Mesendoderm (in vitro differentiated cells): ENCODE measurements at regions not wholly inside any gene's neighbourhood (a gene's known extent, or its start where the extent isn't known, plus 50 kb on each side); places are given as distances from the start of the nearest gene placed in this dataset.

Experiments
- DNase-seq: peaks from one replicate; pipeline ENCODE4 v3.0.0; 2013
- H2AK5ac ChIP-seq: 2 replicates; pipeline ENCODE4 v1.6.1; 2013; ENCODE audit warnings: low read length, inconsistent platforms
- H2BK120ac ChIP-seq: 2 replicates; pipeline ENCODE4 v1.6.1; 2013; ENCODE audit warnings: low read depth, mild to moderate bottlenecking, low read length, moderate library complexity, mixed read lengths
- H2BK15ac ChIP-seq: replicated peaks from 2 replicates; pipeline ENCODE4 v1.6.1; 2013; ENCODE audit warnings: low read depth, mild to moderate bottlenecking, moderate library complexity
- H2BK5ac ChIP-seq: 2 replicates; pipeline ENCODE4 v1.6.1; 2013; ENCODE audit warnings: low read length, inconsistent platforms
- H3K18ac ChIP-seq: 2 replicates; pipeline ENCODE4 v1.6.1; 2013; ENCODE audit warnings: mild to moderate bottlenecking, low read length, mixed read lengths
- H3K23ac ChIP-seq: one replicate; pipeline ENCODE4 v1.6.1; 2013; ENCODE audit warnings: low read length
- H3K27ac ChIP-seq: 2 replicates; pipeline ENCODE4 v1.5.1; 2013; ENCODE audit warnings: low read depth, mild to moderate bottlenecking, inconsistent platforms, low read length, moderate library complexity
- H3K27me3 ChIP-seq: 2 replicates; pipeline ENCODE4 v1.6.1; 2013; ENCODE audit warnings: low read length, control low read depth, mild to moderate bottlenecking, inconsistent platforms; ENCODE audit not compliant: insufficient read depth, poor library complexity
- H3K36me3 ChIP-seq: 2 replicates; pipeline ENCODE4 v1.6.1; 2013; ENCODE audit warnings: low read length, inconsistent platforms; ENCODE audit not compliant: control insufficient read depth, insufficient read depth
- H3K4ac ChIP-seq: one replicate; pipeline ENCODE4 v1.6.1; 2013; ENCODE audit warnings: low read depth, mild to moderate bottlenecking, low read length, moderate library complexity
- H3K4me1 ChIP-seq: 2 replicates; pipeline ENCODE4 v1.6.1; 2013; ENCODE audit warnings: low read depth, low read length, inconsistent platforms; ENCODE audit not compliant: control insufficient read depth
- H3K4me2 ChIP-seq: 2 replicates; pipeline ENCODE4 v1.6.1; 2013; ENCODE audit warnings: low read length
- H3K4me3 ChIP-seq: 2 replicates; pipeline ENCODE4 v1.5.1; 2013; ENCODE audit warnings: mild to moderate bottlenecking, low read length
- H3K56ac ChIP-seq: one replicate; pipeline ENCODE4 v1.6.1; 2013; ENCODE audit warnings: low read length
- H3K79me1 ChIP-seq: 2 replicates; pipeline ENCODE4 v1.6.1; 2013; ENCODE audit warnings: low read length, inconsistent platforms
- H3K79me2 ChIP-seq: 2 replicates; pipeline ENCODE4 v1.6.1; 2013; ENCODE audit warnings: mild to moderate bottlenecking, low read length; ENCODE audit not compliant: control insufficient read depth, insufficient read depth
- H3K9ac ChIP-seq: 2 replicates; pipeline ENCODE4 v1.6.1; 2013; ENCODE audit warnings: low read length, inconsistent platforms
- H4K5ac ChIP-seq: one replicate; pipeline ENCODE4 v1.6.1; 2013; ENCODE audit warnings: low read length
- H4K8ac ChIP-seq: one replicate; pipeline ENCODE4 v1.6.1; 2013; ENCODE audit warnings: low read depth, mild to moderate bottlenecking, control low read depth, low read length, moderate library complexity
- WGBS: extraction: QIAGEN DNeasy Blood & Tissue Kit; methylation state at CpG from one replicate; pipeline ENCODE4 v1.1.7; 2013; ENCODE audit warnings: low lambda C conversion rate, missing lambda C conversion rate; ENCODE audit not compliant: insufficient coverage; ENCODE audit errors: extremely low coverage; 5-methylcytosine and 5-hydroxymethylcytosine counted together

DNA sequence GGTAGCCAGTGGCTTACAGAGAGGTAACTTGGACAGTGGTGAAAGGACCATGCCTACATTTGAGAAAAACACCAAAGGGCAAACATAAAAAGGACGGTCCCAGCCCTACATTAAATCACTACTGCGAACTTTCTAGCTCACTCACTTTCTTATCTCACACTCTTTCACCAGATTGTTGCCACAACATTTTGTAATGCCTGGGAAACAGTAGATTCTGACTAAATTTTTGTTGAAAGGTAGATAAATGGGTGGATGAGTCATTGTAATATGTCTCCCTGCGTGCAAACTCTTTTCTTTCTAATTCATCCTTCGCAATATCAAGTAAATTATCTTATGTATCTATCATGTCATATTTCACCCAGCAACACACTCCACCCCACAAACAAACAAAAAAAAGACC, 192.2 kb downstream of the IRS1 start:
- H2AK5ac ChIP-seq, result no peak overlapping the region
- H3K18ac ChIP-seq, result no peak overlapping the region
- no peak overlapping the region for H3K4ac ChIP-seq
- no CpG with 5 or more reads among the region's 4 CpGs for WGBS
- no peak for DNase-seq
- no peak overlapping the region for H3K4me2 ChIP-seq
- no peak overlapping the region for H3K23ac ChIP-seq
- no peak overlapping the region for H2BK120ac ChIP-seq
- H2BK5ac ChIP-seq, result no peak overlapping the region
- no peaks in the 10 kb centered on the region for H3K79me1 ChIP-seq
- no peak overlapping the region for H2BK15ac ChIP-seq
- no peak overlapping the region for H3K56ac ChIP-seq
- no peaks in the 10 kb centered on the region for H3K79me2 ChIP-seq
- H3K27me3 ChIP-seq, result no peaks in the 10 kb centered on the region
- no peaks in the 10 kb centered on the region for H3K36me3 ChIP-seq
- H3K4me3 ChIP-seq, result no peak overlapping the region
- H4K5ac ChIP-seq, result no peak overlapping the region
- H3K4me1 ChIP-seq, result no peaks in the 10 kb centered on the region
- H3K27ac ChIP-seq, result no peak overlapping the region
- no peak overlapping the region for H3K9ac ChIP-seq
- no peak overlapping the region for H4K8ac ChIP-seq

- H3K9ac ChIP-seq, result no peak overlapping the region
- H2BK15ac ChIP-seq, result no peak overlapping the region
- H3K27me3 ChIP-seq, result no peaks in the 10 kb centered on the region
- no CpG with 5 or more reads among the region's 2 CpGs for WGBS
- H4K8ac ChIP-seq, result no peak overlapping the region
- H3K23ac ChIP-seq, result no peak overlapping the region
- no peaks in the 10 kb centered on the region for H3K4me1 ChIP-seq
- H2BK120ac ChIP-seq, result no peak overlapping the region
- no peak overlapping the region for H3K4me3 ChIP-seq
- no peak overlapping the region for H3K4me2 ChIP-seq
- H4K5ac ChIP-seq, result no peak overlapping the region
- H3K36me3 ChIP-seq, result no peaks in the 10 kb centered on the region
- no peak for DNase-seq
- no peak overlapping the region for H3K56ac ChIP-seq
- H3K79me1 ChIP-seq, result no peaks in the 10 kb centered on the region
- H2AK5ac ChIP-seq, result no peak overlapping the region
- no peak overlapping the region for H3K18ac ChIP-seq
- H3K4ac ChIP-seq, result no peak overlapping the region
- no peak overlapping the region for H3K27ac ChIP-seq
- no peak overlapping the region for H2BK5ac ChIP-seq
- no peaks in the 10 kb centered on the region for H3K79me2 ChIP-seq
Observed at GRCh38 chr2:226605642-226606041, 194.0 kb downstream of the IRS1 start.

GRCh38 chr2:226603606-226604005, 196.0 kb downstream of the IRS1 start:
- Histone ChIP-seq H2AK5ac (no peak overlapping the region), H3K79me2 (no peaks in the 10 kb centered on the region), H4K5ac (no peak overlapping the region), H3K36me3 (no peaks in the 10 kb centered on the region), H3K23ac (no peak overlapping the region), H3K4me1 (no peaks in the 10 kb centered on the region), H3K79me1 (no peaks in the 10 kb centered on the region), H3K27me3 (no peaks in the 10 kb centered on the region), H3K9ac (no peak overlapping the region), H4K8ac (no peak overlapping the region), H2BK15ac (no peak overlapping the region), H3K4me2 (no peak overlapping the region), H3K4ac (no peak overlapping the region), H2BK120ac (no peak overlapping the region), H3K56ac (no peak overlapping the region), H2BK5ac (no peak overlapping the region), H3K4me3 (no peak overlapping the region), H3K18ac (no peak overlapping the region), H3K27ac (no peak overlapping the region)
- DNase-seq, result no peak
- no CpG with 5 or more reads among the region's 1 CpG for WGBS

- no peak overlapping the region for H3K4ac ChIP-seq
- H3K4me2 ChIP-seq, result no peak overlapping the region
- H4K8ac ChIP-seq, result no peak overlapping the region
- no peaks in the 10 kb centered on the region for H3K27me3 ChIP-seq
- H3K4me1 ChIP-seq, result no peaks in the 10 kb centered on the region
- H3K56ac ChIP-seq, result no peak overlapping the region
- H3K79me1 ChIP-seq, result no peaks in the 10 kb centered on the region
- no CpG with 5 or more reads among the region's 4 CpGs for WGBS
- H2BK5ac ChIP-seq, result no peak overlapping the region
- H3K4me3 ChIP-seq, result no peak overlapping the region
- DNase-seq, result no peak
- H3K23ac ChIP-seq, result no peak overlapping the region
- no peak overlapping the region for H3K9ac ChIP-seq
- H2BK15ac ChIP-seq, result no peak overlapping the region
- H2BK120ac ChIP-seq, result no peak overlapping the region
- H2AK5ac ChIP-seq, result no peak overlapping the region
- no peak overlapping the region for H3K27ac ChIP-seq
- H4K5ac ChIP-seq, result no peak overlapping the region
- no peak overlapping the region for H3K18ac ChIP-seq
- no peaks in the 10 kb centered on the region for H3K79me2 ChIP-seq
- H3K36me3 ChIP-seq, result no peaks in the 10 kb centered on the region
Observed at GRCh38 chr2:226601881-226602662, 197.5 kb downstream of the IRS1 start.

DNA sequence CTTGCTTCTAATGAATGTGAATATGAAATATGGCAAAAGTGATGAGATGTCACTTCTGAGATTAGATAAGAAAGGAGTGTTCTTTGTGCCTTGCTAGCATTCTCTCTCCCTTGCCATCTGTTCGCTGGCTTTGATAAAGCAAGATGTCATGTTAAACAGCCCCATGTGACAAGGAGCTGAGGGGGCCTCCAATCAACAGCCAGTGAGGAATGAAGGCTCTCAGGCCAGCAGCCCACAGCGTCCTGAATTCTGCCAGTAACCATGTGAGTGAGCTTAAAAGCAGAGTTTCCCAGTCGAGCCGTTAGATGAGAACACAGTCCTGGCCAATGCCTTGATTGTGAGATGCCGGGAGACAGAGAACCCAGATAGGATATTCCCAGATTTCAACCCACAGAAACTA, 198.8 kb downstream of the IRS1 start:
- Histone ChIP-seq H4K8ac (no peak overlapping the region), H3K56ac (no peak overlapping the region), H2BK120ac (no peak overlapping the region), H4K5ac (no peak overlapping the region), H3K23ac (no peak overlapping the region), H3K9ac (no peak overlapping the region), H3K36me3 (no peaks in the 10 kb centered on the region), H3K4me3 (no peak overlapping the region), H2BK15ac (no peak overlapping the region), H3K4ac (no peak overlapping the region), H3K4me2 (no peak overlapping the region), H3K27ac (no peak overlapping the region), H3K18ac (no peak overlapping the region), H3K79me1 (no peaks in the 10 kb centered on the region), H3K79me2 (no peaks in the 10 kb centered on the region), H3K4me1 (no peaks in the 10 kb centered on the region), H2AK5ac (no peak overlapping the region), H3K27me3 (no peaks in the 10 kb centered on the region), H2BK5ac (no peak overlapping the region)
- WGBS, result no CpG with 5 or more reads among the region's 5 CpGs
- no peak for DNase-seq

- Histone ChIP-seq H3K9ac (no peak overlapping the region), H3K27me3 (no peaks in the 10 kb centered on the region), H3K4me2 (no peak overlapping the region), H3K4ac (no peak overlapping the region), H2BK5ac (no peak overlapping the region), H3K23ac (no peak overlapping the region), H3K36me3 (no peaks in the 10 kb centered on the region), H3K27ac (no peak overlapping the region), H3K79me1 (no peaks in the 10 kb centered on the region), H2AK5ac (no peak overlapping the region), H3K56ac (no peak overlapping the region), H4K5ac (no peak overlapping the region), H2BK120ac (no peak overlapping the region), H2BK15ac (no peak overlapping the region), H3K79me2 (no peaks in the 10 kb centered on the region), H3K18ac (no peak overlapping the region), H3K4me3 (no peak overlapping the region), H4K8ac (no peak overlapping the region), H3K4me1 (no peaks in the 10 kb centered on the region)
- no CpG with 5 or more reads among the region's 5 CpGs for WGBS
- peak; percentile 84 for DNase-seq
Observed at GRCh38 chr2:226600184-226600583, 199.4 kb downstream of the IRS1 start.
